Heart left ventricle (tissue), 13 donors: ENCODE measurements at regions not wholly inside any gene's neighbourhood (a gene's known extent, or its start where the extent isn't known, plus 50 kb on each side); places are given as distances from the start of the nearest gene placed in this dataset.

ENCODE experiments used
- POLR2A ChIP-seq, 2 donors: fragments of 450-650 bp; IDR thresholded peaks; one replicate each; pipeline ENCODE4 v1.6.1; 2017; ENCODE audit warnings: antibody characterized with exemption in 2 of 2, mild to moderate bottlenecking in 2 of 2, moderate library complexity in 2 of 2
- TF ChIP-seq, protein P1 (sequence below), 12 donors: fragments of 200-600 bp; sonication (generic) in 4 of 12; IDR thresholded peaks; one replicate each; pipeline versions ENCODE4 v1.5.0 to v1.8.0; 2018 to 2022; ENCODE audit warnings: antibody characterized with exemption in 12 of 12, mild to moderate bottlenecking in 5 of 12
- donor health status: ischemic (EF 13 %, LVEDD 7.1; RV severe dilation, severe dysfunction).
- donor health status: DM: no; HTN: yes; CAD: no.
- donor health status: DM: no; HTN: no; CAD: no.
- donor health status: ischemic (EF 25% LVEDD 6.9; RV normal size, moderate dysfunction).
- donor health status: ischemic (EF 25% LVEDD 5.7; RV mildly dilated, moderate dysfunction).
- donor health status: ischemic (EF 35%, LVEDD 5.7; RV mildly dilated, moderate dysfunction).
- donor health status: nonischemic (EF 11% LVEDD 7.7; RV severe dilation, severe dysfunction).
- donor health status: DM: yes; HTN: yes; CAD: no.
- donor health status: PGD.
- donor health status: ischemic (EF 29% LVEDD 5.4; RV normal size, mild dysfunction).
- donor health status: nonischemic (EF 23%, LVEDD 6.1; RV moderate dilation, normal function).

DNA sequence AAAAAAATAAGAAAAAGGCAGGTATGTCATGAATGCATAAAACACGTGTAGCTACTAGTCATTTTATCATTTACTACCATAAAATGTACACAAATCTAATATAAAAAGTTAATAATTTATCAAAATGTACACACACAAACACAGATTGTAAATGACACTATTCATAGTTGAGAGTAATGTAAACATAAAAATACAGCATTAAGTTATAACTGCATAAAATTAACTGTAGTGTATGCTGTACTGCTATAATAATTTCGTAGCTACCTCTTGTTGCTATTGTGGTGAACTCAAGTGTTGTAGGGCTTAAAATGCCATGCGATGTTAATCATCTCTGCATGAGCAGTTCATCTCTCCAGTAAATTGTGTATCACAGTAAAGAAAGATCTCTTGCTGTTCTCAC is 170.0 kb downstream of the MRPL14 start:
- TF ChIP-seq POLR2A (IDR thresholded peaks at IDR 0.05): no peak
- TF ChIP-seq, protein P1, sequence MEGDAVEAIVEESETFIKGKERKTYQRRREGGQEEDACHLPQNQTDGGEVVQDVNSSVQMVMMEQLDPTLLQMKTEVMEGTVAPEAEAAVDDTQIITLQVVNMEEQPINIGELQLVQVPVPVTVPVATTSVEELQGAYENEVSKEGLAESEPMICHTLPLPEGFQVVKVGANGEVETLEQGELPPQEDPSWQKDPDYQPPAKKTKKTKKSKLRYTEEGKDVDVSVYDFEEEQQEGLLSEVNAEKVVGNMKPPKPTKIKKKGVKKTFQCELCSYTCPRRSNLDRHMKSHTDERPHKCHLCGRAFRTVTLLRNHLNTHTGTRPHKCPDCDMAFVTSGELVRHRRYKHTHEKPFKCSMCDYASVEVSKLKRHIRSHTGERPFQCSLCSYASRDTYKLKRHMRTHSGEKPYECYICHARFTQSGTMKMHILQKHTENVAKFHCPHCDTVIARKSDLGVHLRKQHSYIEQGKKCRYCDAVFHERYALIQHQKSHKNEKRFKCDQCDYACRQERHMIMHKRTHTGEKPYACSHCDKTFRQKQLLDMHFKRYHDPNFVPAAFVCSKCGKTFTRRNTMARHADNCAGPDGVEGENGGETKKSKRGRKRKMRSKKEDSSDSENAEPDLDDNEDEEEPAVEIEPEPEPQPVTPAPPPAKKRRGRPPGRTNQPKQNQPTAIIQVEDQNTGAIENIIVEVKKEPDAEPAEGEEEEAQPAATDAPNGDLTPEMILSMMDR (IDR thresholded peaks at IDR 0.05): no peak
